Calu3 (cell line): ENCODE measurements at regions not wholly inside any gene's neighbourhood (a gene's known extent, or its start where the extent isn't known, plus 50 kb on each side); places are given as distances from the start of the nearest gene placed in this dataset.
"Not testable (repeated sequence)": the region's sequence is repeated elsewhere in the genome, so short reads cannot be mapped to it uniquely, and the experiment has no call there.

Experiments
- BruUV-seq: library from RNA; stranded (reverse); fragments of 400-500 nt; replicated peaks from 2 replicates; lab custom pipeline; 2021; lab: Mats Ljungman, UMichigan
- CTCF ChIA-PET: fragments of 300-600 bp; sonication (Branson Sonifier 250); formaldehyde crosslinking; loops from one replicate; lab custom pipeline; 2022; ENCODE audit warnings: antibody characterized with exemption; lab: Charles Lee
- DNase-seq: peaks from one replicate; pipeline ENCODE4 v3.0.0; 2022
- H3K27ac Mint-ChIP-seq: one replicate; pipeline ENCODE4 v1.8.0; 2022; ENCODE audit warnings: mixed read lengths; ENCODE audit not compliant: unreplicated experiment
- H3K27me3 Mint-ChIP-seq: one replicate; pipeline ENCODE4 v1.8.0; 2022; ENCODE audit warnings: mixed read lengths; ENCODE audit not compliant: unreplicated experiment
- H3K36me3 Mint-ChIP-seq: one replicate; pipeline ENCODE4 v1.8.0; 2022; ENCODE audit warnings: mild to moderate bottlenecking, moderate library complexity, mixed read lengths; ENCODE audit not compliant: insufficient read depth, unreplicated experiment
- H3K4me1 Mint-ChIP-seq: one replicate; pipeline ENCODE4 v1.8.0; 2022; ENCODE audit warnings: mild to moderate bottlenecking, low read depth, mixed read lengths; ENCODE audit not compliant: unreplicated experiment
- H3K4me3 Mint-ChIP-seq: one replicate; pipeline ENCODE4 v1.8.0; 2022; ENCODE audit warnings: mild to moderate bottlenecking, low read depth, moderate library complexity, mixed read lengths; ENCODE audit not compliant: unreplicated experiment
- H3K9me3 Mint-ChIP-seq: one replicate; pipeline ENCODE4 v1.8.0; 2022; ENCODE audit warnings: low read depth, mixed read lengths; ENCODE audit not compliant: unreplicated experiment
- CTCF ChIP-seq: fragments of 200-600 bp; IDR thresholded peaks from one replicate; pipeline ENCODE4 v1.8.0; 2022; ENCODE audit warnings: antibody characterized with exemption; ENCODE audit not compliant: unreplicated experiment
- intact Hi-C: fragments of 100-400 bp; cut with micrococcal nuclease; formaldehyde crosslinking; loops from one replicate; pipeline ENCODE4 v1.10.0; 2022; ENCODE audit not compliant: unreplicated experiment

GRCh38 chr2:200122683-200123082 is 167.3 kb downstream of the MAIP1 start:
- CTCF ChIA-PET, result no interaction called here
- Mint-ChIP-seq H3K27ac (no peak overlapping the region), H3K36me3 (no peaks in the 10 kb centered on the region), H3K9me3 (peaks cover 15% of the 10 kb centered on the region), H3K4me3 (no peak overlapping the region), H3K27me3 (no peaks in the 10 kb centered on the region), H3K4me1 (peaks cover 48% of the 10 kb centered on the region)
- no peak for TF ChIP-seq CTCF
- BruUV-seq, result no TSS peak
- intact Hi-C loops, result no loop called here
- DNase-seq, result no peak

- peak overlapping the region; percentile 82 for H3K27ac Mint-ChIP-seq
- not testable (repeated sequence) for BruUV-seq
- peak; percentile 36 for DNase-seq
These were observed 169.4 kb downstream of the MAIP1 start for GRCh38 chr2:200124665-200125368.

GRCh38 chr2:200125444-200126284 is 170.3 kb downstream of the MAIP1 start:
- Mint-ChIP-seq H3K9me3 (peaks cover 9% of the 10 kb centered on the region), H3K4me3 (no peak overlapping the region), H3K4me1 (peaks cover 57% of the 10 kb centered on the region), H3K27ac (peak overlapping the region; percentile 82), H3K27me3 (no peaks in the 10 kb centered on the region), H3K36me3 (no peaks in the 10 kb centered on the region)
- no peak for DNase-seq
- CTCF ChIA-PET, result interaction anchor here (1.4 kb wide), 1 partner anchor 13 kb away, joined by 3 read pairs; no protein-coding TSS in a partner anchor
- TF ChIP-seq CTCF, result no peak
- intact Hi-C loops, result no loop called here
- no TSS peak for BruUV-seq

More at GRCh38 chr2:200124665-200125368, 169.4 kb downstream of the MAIP1 start:
- H3K4me3 Mint-ChIP-seq, intact Hi-C loops, H3K27me3 Mint-ChIP-seq, H3K36me3 Mint-ChIP-seq, H3K9me3 Mint-ChIP-seq: not testable (repeated sequence)
- H3K4me1 Mint-ChIP-seq, result peaks cover 55% of the 10 kb centered on the region
- CTCF ChIA-PET, result interaction anchor here (1.0 kb wide), 1 partner anchor 29 kb away, joined by 3 read pairs; no protein-coding TSS in a partner anchor

GRCh38 chr2:200126285-200126670 is 170.9 kb downstream of the MAIP1 start:
- Mint-ChIP-seq H3K4me1 (peaks cover 63% of the 10 kb centered on the region), H3K27ac (peak overlapping the region; percentile 37)
- H3K27me3 Mint-ChIP-seq, H3K4me3 Mint-ChIP-seq, H3K36me3 Mint-ChIP-seq, BruUV-seq, DNase-seq, intact Hi-C loops, H3K9me3 Mint-ChIP-seq: not testable (repeated sequence)
- CTCF ChIA-PET, result interaction anchor here (1.4 kb wide), 1 partner anchor 13 kb away, joined by 3 read pairs; no protein-coding TSS in a partner anchor

- DNase-seq, H3K4me3 Mint-ChIP-seq, intact Hi-C loops, BruUV-seq, H3K36me3 Mint-ChIP-seq, H3K27me3 Mint-ChIP-seq, H3K9me3 Mint-ChIP-seq: not testable (repeated sequence)
- Mint-ChIP-seq H3K27ac (peak overlapping the region; percentile 37), H3K4me1 (peaks cover 63% of the 10 kb centered on the region)
- CTCF ChIA-PET, result interaction anchor here (1.4 kb wide), 1 partner anchor 12 kb away, joined by 3 read pairs; no protein-coding TSS in a partner anchor
These were observed 171.3 kb downstream of the MAIP1 start for GRCh38 chr2:200126680-200127079.
